HL-60 (cell line): ENCODE measurements at regions not wholly inside any gene's neighbourhood (a gene's known extent, or its start where the extent isn't known, plus 50 kb on each side); places are given as distances from the start of the nearest gene placed in this dataset.

Experiments
- DNase-seq, 2 experiments: peaks; one replicate each; pipeline ENCODE4 v3.0.0-alpha.2; 2010 to 2020; ENCODE audit warnings: low read depth in 1 of 2, low spot score in 1 of 2
- H3K27ac ChIP-seq: fragments of 250-450 bp; sonication (Bioruptor Pico); replicated peaks from 2 replicates; pipeline ENCODE4 v1.5.1; 2020; ENCODE audit warnings: mild to moderate bottlenecking, moderate library complexity
- H3K27me3 ChIP-seq: fragments of 250-450 bp; sonication (Bioruptor Pico); 2 replicates; pipeline ENCODE4 v1.5.1; 2021; ENCODE audit warnings: mild to moderate bottlenecking, moderate library complexity; ENCODE audit not compliant: insufficient read depth, poor library complexity, severe bottlenecking
- H3K4me3 ChIP-seq: replicated peaks from 2 replicates; pipeline ENCODE4 v1.5.1; 2011; ENCODE audit warnings: mild to moderate bottlenecking, control low read depth, low read length; ENCODE audit not compliant: insufficient read depth
- CTCF ChIP-seq: IDR thresholded peaks from one replicate; pipeline ENCODE4 v1.5.1; 2011; ENCODE audit warnings: low read length, control low read depth, inconsistent platforms; ENCODE audit not compliant: insufficient read depth
- GABPA ChIP-seq: IDR thresholded peaks from 2 replicates; pipeline ENCODE4 v1.6.1; 2012; ENCODE audit warnings: low read depth
- POLR2AphosphoS5 ChIP-seq: IDR thresholded peaks from 2 replicates; pipeline ENCODE4 v1.6.1; 2012; ENCODE audit warnings: low read depth
- REST ChIP-seq: IDR thresholded peaks from 2 replicates; pipeline ENCODE4 v1.6.1; 2012; ENCODE audit warnings: low read depth; ENCODE audit not compliant: insufficient replicate concordance
- SPI1 ChIP-seq: IDR thresholded peaks from 2 replicates; pipeline ENCODE4 v1.6.1; 2012; ENCODE audit warnings: low read depth, mild to moderate bottlenecking, borderline replicate concordance

- Histone ChIP-seq H3K27ac (no peak overlapping the region), H3K4me3 (no peak overlapping the region), H3K27me3 (no peaks in the 10 kb centered on the region)
- DNase-seq = no peak
- no peak for TF ChIP-seq GABPA
Observed at GRCh38 chr9:32843295-32843694, 60.0 kb downstream of the TMEM215 start.

GRCh38 chr9:32844259-32844658 is 60.9 kb downstream of the TMEM215 start:
- TF ChIP-seq REST (no peak), SPI1 (no peak), GABPA (no peak), CTCF (no peak), POLR2AphosphoS5 (no peak)
- DNase-seq = no peak
- Histone ChIP-seq H3K27me3 (peaks cover 3% of the 10 kb centered on the region), H3K27ac (no peak overlapping the region), H3K4me3 (no peak overlapping the region)

- Histone ChIP-seq H3K27ac (no peak overlapping the region), H3K27me3 (peaks cover 5% of the 10 kb centered on the region), H3K4me3 (no peak overlapping the region)
- DNase-seq = no peak
- TF ChIP-seq CTCF (no peak), GABPA (no peak), POLR2AphosphoS5 (no peak), REST (no peak), SPI1 (no peak)
Observed at GRCh38 chr9:32854271-32854670, 70.9 kb downstream of the TMEM215 start.

GRCh38 chr9:32855752-32856151 is 72.4 kb downstream of the TMEM215 start:
- DNase-seq = no peak
- Histone ChIP-seq H3K27ac (no peak overlapping the region), H3K4me3 (no peak overlapping the region), H3K27me3 (peaks cover 5% of the 10 kb centered on the region)
- TF ChIP-seq CTCF (no peak), SPI1 (no peak), REST (no peak), GABPA (no peak), POLR2AphosphoS5 (no peak)
